ACC112 (cell line): ENCODE measurements at regions not wholly inside any gene's neighbourhood (a gene's known extent, or its start where the extent isn't known, plus 50 kb on each side); places are given as distances from the start of the nearest gene placed in this dataset.

Experiments used
- H2AFZ ChIP-seq: fragments of 200-600 bp; sonication (generic); one replicate; pipeline ENCODE4 v1.6.0; 2017; ENCODE audit warnings: antibody characterized with exemption, low read length; ENCODE audit not compliant: unreplicated experiment
- H3K27ac ChIP-seq: fragments of 200-600 bp; sonication (generic); 2 replicates; pipeline ENCODE4 v1.5.1; 2014; ENCODE audit warnings: low read depth, mild to moderate bottlenecking, antibody characterized with exemption, low read length, moderate library complexity
- H3K27me3 ChIP-seq: fragments of 200-600 bp; sonication (generic); 2 replicates; pipeline ENCODE4 v1.6.1; 2014; ENCODE audit warnings: mild to moderate bottlenecking, antibody characterized with exemption, low read length, moderate library complexity, mixed read lengths; ENCODE audit not compliant: insufficient read depth
- H3K36me3 ChIP-seq: fragments of 200-600 bp; sonication (generic); 2 replicates; pipeline ENCODE4 v1.6.1; 2016; ENCODE audit warnings: mild to moderate bottlenecking, antibody characterized with exemption, low read length, moderate library complexity, mixed read lengths; ENCODE audit not compliant: insufficient read depth
- H3K4me1 ChIP-seq: fragments of 200-600 bp; sonication (generic); one replicate; pipeline ENCODE4 v1.6.1; 2016; ENCODE audit warnings: low read length, mixed read lengths; ENCODE audit not compliant: insufficient read depth, unreplicated experiment, control insufficient read depth
- H3K4me3 ChIP-seq: fragments of 200-600 bp; sonication (generic); 2 replicates; pipeline ENCODE4 v1.5.1; 2014; ENCODE audit warnings: mild to moderate bottlenecking, low read depth, low read length
- H3K79me2 ChIP-seq: fragments of 200-600 bp; sonication (generic); one replicate; pipeline ENCODE4 v1.6.0; 2016; ENCODE audit warnings: low read length; ENCODE audit not compliant: control insufficient read depth, unreplicated experiment, insufficient read depth

DNA sequence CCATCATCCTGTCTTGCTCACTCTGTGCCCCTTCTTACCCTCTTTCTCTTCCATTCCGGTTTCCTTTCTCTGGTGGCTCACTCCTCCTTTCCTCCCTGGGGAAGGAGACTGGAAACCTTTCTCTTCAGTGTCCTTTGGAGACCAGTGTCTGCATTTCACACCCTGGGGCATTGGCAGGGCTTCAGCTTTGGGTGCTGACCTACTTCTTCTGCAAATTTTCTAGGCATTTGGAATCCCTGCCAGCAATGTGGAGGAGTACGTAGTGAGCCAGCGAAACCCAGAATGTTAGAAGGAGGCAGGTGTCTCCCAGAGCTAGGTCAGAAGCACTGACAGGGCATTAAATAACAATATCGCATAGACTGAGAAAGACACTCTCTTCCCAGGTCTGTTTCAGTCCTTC, 122.2 kb downstream of the SLC28A3 start:
- Histone ChIP-seq H3K4me1 (no peaks in the 10 kb centered on the region), H2AFZ (no peak overlapping the region), H3K79me2 (no peaks in the 10 kb centered on the region), H3K4me3 (no peak overlapping the region), H3K27ac (no peak overlapping the region), H3K27me3 (peaks cover 36% of the 10 kb centered on the region), H3K36me3 (no peaks in the 10 kb centered on the region)

DNA sequence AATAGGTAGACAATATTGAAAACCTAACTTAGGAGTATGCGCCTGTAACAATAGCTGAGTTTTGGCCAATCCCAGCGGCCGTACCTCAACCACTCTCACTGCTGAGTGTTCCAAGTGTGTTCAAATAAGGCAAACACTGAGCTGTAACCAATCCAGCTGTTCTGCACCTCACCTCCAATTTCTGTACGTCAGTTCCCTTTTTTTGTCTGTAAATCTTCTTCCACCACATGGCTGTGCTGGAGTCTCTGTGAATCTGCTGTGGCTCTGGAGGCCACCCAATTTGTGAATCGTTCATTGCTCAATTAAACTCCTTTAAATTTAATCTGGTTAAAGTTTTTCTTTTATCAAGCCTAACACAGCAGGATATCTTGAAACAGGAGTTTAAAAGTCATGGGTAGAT, 116.3 kb downstream of the SLC28A3 start:
- H3K79me2 ChIP-seq, result no peaks in the 10 kb centered on the region
- H3K4me1 ChIP-seq, result no peaks in the 10 kb centered on the region
- H3K27me3 ChIP-seq, result peaks cover 11% of the 10 kb centered on the region; the same call in 1 of the 2 replicates
- no peak overlapping the region for H3K4me3 ChIP-seq
- H2AFZ ChIP-seq, result no peak overlapping the region
- H3K27ac ChIP-seq, result no peak overlapping the region
- H3K36me3 ChIP-seq, result no peaks in the 10 kb centered on the region
